ENCODE measurements at regions not wholly inside any gene's neighbourhood (a gene's known extent, or its start where the extent isn't known, plus 50 kb on each side); places are given as distances from the start of the nearest gene placed in this dataset.
A peak's percentile ranks its signal among the peaks of the same experiment; 100 is the strongest.

- DNase-seq (ENCODE audit: low read depth) = no peak
- TF ChIP-seq CTCF (IDR thresholded peaks at IDR 0.05; ENCODE audit: low read depth, low read length, missing control alignments) = no peak
- no peak overlapping the region for H3K4me3 ChIP-seq (ENCODE audit: low read depth, low read length)
Measured at GRCh38 chr5:15009420-15009819, 137.8 kb upstream of the ANKH start.

DNA sequence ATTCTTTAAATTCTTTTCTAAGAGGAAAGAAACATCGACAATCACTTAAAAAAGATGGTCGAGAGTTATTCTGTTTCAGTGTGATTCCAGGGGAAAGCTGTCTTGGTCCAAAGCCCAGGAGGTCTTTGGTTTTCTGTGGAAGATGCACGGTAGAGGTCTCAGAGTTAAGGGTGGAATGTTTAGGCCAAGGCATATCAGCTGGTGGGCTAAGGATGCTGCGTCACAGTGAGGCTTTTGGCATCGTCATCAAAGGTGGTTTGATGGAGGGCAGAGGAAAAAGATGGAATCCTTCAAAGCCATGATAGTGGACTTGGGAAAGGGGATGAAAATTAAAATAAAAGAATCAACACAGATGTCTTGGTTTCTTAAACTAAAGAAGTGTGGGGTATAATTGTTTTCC lies 137.3 kb upstream of the ANKH start:
- TF ChIP-seq CTCF (IDR thresholded peaks at IDR 0.05; ENCODE audit: low read depth, low read length, missing control alignments) = no peak
- no peak overlapping the region for H3K4me3 ChIP-seq (ENCODE audit: low read depth, low read length)
- no peak for DNase-seq (ENCODE audit: low read depth)

DNA sequence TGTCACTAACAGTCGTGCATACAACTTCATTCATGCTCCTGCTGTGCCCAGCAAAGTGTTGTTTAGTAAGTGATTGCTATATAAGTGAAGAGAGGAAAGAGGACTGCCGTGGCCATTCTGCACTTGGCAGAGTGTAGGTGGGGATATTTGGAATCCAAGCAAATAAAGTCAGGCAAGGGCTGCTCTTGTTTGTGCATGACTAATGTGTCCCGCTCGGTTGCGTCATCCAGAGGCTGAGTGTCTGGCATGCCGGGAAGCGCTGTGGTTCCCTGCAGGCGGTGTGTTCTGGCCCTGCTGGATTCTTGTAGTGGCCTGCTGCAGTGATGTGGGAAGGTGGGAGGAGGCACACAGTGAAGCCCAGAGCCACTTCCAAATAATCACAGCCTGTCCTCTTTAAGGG lies 136.9 kb upstream of the ANKH start:
- no peak for DNase-seq (ENCODE audit: low read depth)
- no peak for TF ChIP-seq CTCF (IDR thresholded peaks at IDR 0.05; ENCODE audit: low read depth, low read length, missing control alignments)
- no peak overlapping the region for H3K4me3 ChIP-seq (ENCODE audit: low read depth, low read length)

- no peak for DNase-seq (ENCODE audit: low read depth)
- no peak overlapping the region for H3K4me3 ChIP-seq (ENCODE audit: low read depth, low read length)
- no peak for TF ChIP-seq CTCF (IDR thresholded peaks at IDR 0.05; ENCODE audit: low read depth, low read length, missing control alignments)
Measured at GRCh38 chr5:15007646-15008045, 136.1 kb upstream of the ANKH start.

DNA sequence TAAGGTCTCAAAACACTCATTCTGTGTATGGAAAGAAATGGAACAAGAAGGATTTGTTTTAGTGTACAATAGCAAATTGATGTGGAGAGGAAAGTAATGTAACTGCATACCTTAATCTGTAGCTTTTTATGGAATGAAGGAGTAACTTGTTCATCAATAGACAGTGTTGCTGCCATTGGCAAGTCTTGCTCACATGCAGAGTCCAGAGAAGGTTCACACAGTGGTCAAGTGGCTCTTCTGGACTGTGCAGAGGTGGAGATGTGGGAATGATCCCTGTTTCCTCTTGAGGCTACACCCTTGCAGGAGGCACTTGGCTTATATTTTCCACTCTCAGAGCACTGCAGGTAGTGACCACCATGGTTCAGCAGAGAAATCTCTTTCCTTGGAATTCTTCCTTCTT lies 132.9 kb upstream of the ANKH start:
- no peak for TF ChIP-seq CTCF (IDR thresholded peaks at IDR 0.05; ENCODE audit: low read depth, low read length, missing control alignments)
- H3K4me3 ChIP-seq (ENCODE audit: low read depth, low read length) = no peak overlapping the region
- DNase-seq (ENCODE audit: low read depth) = no peak

DNA sequence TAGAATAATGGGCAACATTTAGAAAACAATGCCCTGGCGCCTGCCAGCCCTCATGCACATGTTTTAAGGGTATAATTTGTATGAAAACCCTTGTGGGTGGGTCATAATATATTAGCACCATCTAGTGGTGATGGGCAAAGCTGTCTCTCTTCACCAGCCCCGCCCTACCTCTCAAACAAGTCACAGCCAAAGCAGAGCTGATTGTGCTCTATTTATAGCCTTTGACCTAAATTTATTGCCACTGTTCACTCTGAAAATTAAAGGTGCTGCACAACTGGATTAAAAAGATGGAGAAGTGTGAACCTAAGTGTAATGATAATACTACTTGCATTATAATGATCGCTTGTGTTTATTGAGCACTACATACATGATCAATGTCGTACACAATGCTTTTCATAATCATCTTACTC lies 131.9 kb upstream of the ANKH start:
- peak; percentile 16 for DNase-seq (ENCODE audit: low read depth)
- no peak overlapping the region for H3K4me3 ChIP-seq (ENCODE audit: low read depth, low read length)
- TF ChIP-seq CTCF (IDR thresholded peaks at IDR 0.05; ENCODE audit: low read depth, low read length, missing control alignments) = peak; percentile 72

- TF ChIP-seq CTCF (IDR thresholded peaks at IDR 0.05; ENCODE audit: low read depth, low read length, missing control alignments) = no peak
- H3K4me3 ChIP-seq (ENCODE audit: low read depth, low read length) = no peak overlapping the region
- no peak for DNase-seq (ENCODE audit: low read depth)
Measured at GRCh38 chr5:15002791-15003190, 131.2 kb upstream of the ANKH start.
